ENCODE measurements at regions not wholly inside any gene's neighbourhood (a gene's known extent, or its start where the extent isn't known, plus 50 kb on each side); places are given as distances from the start of the nearest gene placed in this dataset.

DNA sequence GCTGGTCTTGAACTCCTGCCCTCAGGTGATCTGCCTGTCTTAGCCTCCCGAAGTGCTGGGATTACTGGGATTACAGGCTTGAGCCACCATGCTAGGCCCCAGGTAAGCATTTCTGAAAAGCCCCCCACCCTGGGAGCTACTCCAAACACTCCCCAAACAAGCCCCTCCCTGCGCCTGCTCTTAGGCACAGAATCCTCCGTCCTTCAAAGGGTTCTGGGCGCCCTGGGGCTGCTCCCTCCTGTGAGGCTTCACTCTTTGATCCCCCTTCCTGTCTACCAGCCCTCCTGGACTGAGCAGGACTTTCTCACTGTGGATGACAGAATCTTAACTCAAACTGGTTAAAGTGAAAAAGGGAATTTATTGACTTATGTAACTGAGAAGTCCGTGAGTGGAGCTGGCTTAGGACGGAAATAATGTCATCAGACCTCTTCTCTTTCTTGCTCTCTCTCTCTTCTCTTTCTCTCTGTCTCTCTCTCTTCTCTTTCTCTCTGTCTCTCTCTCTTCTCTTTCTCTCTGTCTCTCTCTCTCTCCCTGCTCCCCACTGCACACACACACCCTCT is 66.9 kb upstream of the CLMN start:
- H3K4me3 ChIP-seq (ENCODE audit: low read length in 2 of 2) = no peak overlapping the region
- H3K27ac ChIP-seq (ENCODE audit: low read length) = no peak overlapping the region
- no peaks in the 10 kb centered on the region for H3K36me3 ChIP-seq (ENCODE audit: control insufficient read depth in 2 of 2, insufficient read depth in 2 of 2, low read length in 2 of 2)
- H3K4me1 ChIP-seq (ENCODE audit: control insufficient read depth, insufficient read depth, low read length) = no peaks in the 10 kb centered on the region
- H3K27me3 ChIP-seq (ENCODE audit: control insufficient read depth in 1 of 2, insufficient read depth in 2 of 2, low read length in 2 of 2) = peaks cover 0 to 2% of the 10 kb centered on the region in 2 donors
- peaks cover 0 to 8% of the 10 kb centered on the region in 2 donors for H3K9me3 ChIP-seq (ENCODE audit: control insufficient read depth in 2 of 2, low read length in 2 of 2)
- no peak overlapping the region for H3K9ac ChIP-seq (ENCODE audit: low read length in 2 of 2)

DNA sequence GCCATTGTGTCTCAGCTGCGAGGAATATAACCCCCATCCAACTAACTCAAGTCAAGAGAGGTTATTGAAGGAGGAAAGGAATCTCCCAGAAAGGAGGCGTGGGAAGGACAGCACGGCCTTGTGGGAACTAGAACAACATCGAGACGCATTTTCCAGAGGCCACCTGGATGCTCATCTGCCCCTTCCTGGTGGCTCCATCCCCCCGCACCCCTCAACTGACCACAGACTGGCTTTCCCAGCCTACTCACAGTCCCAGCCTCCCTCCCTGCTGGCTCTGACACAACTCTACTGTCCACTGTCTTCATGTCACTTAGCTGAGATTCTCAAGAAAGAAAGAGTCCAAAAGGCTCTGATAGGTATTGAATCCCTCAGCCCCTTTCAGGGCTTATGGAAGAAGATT is 66.0 kb upstream of the CLMN start:
- Histone ChIP-seq H3K27ac (ENCODE audit: low read length) (no peak overlapping the region), H3K9ac (ENCODE audit: low read length in 2 of 2) (no peak overlapping the region), H3K27me3 (ENCODE audit: control insufficient read depth in 1 of 2, insufficient read depth in 2 of 2, low read length in 2 of 2) (peaks cover 0 to 2% of the 10 kb centered on the region in 2 donors), H3K4me1 (ENCODE audit: control insufficient read depth, insufficient read depth, low read length) (no peaks in the 10 kb centered on the region), H3K9me3 (ENCODE audit: control insufficient read depth in 2 of 2, low read length in 2 of 2) (peaks cover 0 to 13% of the 10 kb centered on the region in 2 donors), H3K36me3 (ENCODE audit: control insufficient read depth in 2 of 2, insufficient read depth in 2 of 2, low read length in 2 of 2) (no peaks in the 10 kb centered on the region), H3K4me3 (ENCODE audit: low read length in 2 of 2) (no peak overlapping the region)

DNA sequence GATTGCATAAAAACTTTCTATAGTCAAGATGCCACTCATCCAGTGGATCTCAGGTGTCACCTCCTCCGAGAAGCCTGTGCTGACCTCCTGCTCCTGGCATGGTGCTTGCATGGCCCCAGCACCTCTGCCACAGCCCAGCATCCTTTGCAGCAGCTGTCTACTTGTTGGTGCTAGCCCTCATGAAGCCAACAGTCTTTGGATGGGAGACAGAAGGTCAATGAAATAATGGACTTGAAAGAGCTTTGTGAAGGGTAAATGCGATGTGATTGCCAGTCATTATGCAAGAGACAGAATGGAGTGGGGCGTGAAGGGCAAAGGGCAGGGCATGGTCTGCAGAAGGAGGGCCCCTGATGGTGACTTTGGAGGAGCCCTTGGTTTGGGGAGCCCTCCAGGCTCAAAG is 63.0 kb upstream of the CLMN start:
- Histone ChIP-seq H3K27ac (ENCODE audit: low read length) (no peak overlapping the region), H3K9me3 (ENCODE audit: control insufficient read depth in 2 of 2, low read length in 2 of 2) (peaks cover 13 to 15% of the 10 kb centered on the region in 2 donors), H3K4me3 (ENCODE audit: low read length in 2 of 2) (no peak overlapping the region), H3K27me3 (ENCODE audit: control insufficient read depth in 1 of 2, insufficient read depth in 2 of 2, low read length in 2 of 2) (no peaks in the 10 kb centered on the region), H3K9ac (ENCODE audit: low read length in 2 of 2) (no peak overlapping the region), H3K4me1 (ENCODE audit: control insufficient read depth, insufficient read depth, low read length) (no peaks in the 10 kb centered on the region), H3K36me3 (ENCODE audit: control insufficient read depth in 2 of 2, insufficient read depth in 2 of 2, low read length in 2 of 2) (no peaks in the 10 kb centered on the region)

DNA sequence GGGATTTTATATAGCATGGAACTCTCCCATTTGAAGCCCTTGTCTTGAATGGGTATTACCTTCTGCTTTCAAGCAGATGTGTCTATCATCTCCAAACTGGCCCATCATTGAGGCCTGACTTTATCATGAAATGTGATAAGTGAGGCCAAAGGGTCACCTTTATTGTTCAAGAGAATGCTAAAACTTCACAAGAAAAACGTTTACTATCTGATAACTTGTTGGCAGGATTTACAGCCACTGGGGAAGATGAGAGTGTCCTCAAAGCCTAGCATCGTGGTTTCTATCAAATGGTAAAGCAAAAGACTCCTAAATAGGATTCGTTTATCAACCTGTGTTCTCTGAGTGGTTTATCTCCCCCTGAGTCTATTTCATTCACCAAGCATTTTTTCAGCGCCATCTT is 62.0 kb upstream of the CLMN start:
- no peak overlapping the region for H3K4me3 ChIP-seq (ENCODE audit: low read length in 2 of 2)
- peaks cover 13 to 15% of the 10 kb centered on the region in 2 donors for H3K9me3 ChIP-seq (ENCODE audit: control insufficient read depth in 2 of 2, low read length in 2 of 2)
- no peaks in the 10 kb centered on the region for H3K27me3 ChIP-seq (ENCODE audit: control insufficient read depth in 1 of 2, insufficient read depth in 2 of 2, low read length in 2 of 2)
- H3K27ac ChIP-seq (ENCODE audit: low read length) = no peak overlapping the region
- H3K36me3 ChIP-seq (ENCODE audit: control insufficient read depth in 2 of 2, insufficient read depth in 2 of 2, low read length in 2 of 2) = no peaks in the 10 kb centered on the region
- H3K9ac ChIP-seq (ENCODE audit: low read length in 2 of 2) = no peak overlapping the region
- no peaks in the 10 kb centered on the region for H3K4me1 ChIP-seq (ENCODE audit: control insufficient read depth, insufficient read depth, low read length)

DNA sequence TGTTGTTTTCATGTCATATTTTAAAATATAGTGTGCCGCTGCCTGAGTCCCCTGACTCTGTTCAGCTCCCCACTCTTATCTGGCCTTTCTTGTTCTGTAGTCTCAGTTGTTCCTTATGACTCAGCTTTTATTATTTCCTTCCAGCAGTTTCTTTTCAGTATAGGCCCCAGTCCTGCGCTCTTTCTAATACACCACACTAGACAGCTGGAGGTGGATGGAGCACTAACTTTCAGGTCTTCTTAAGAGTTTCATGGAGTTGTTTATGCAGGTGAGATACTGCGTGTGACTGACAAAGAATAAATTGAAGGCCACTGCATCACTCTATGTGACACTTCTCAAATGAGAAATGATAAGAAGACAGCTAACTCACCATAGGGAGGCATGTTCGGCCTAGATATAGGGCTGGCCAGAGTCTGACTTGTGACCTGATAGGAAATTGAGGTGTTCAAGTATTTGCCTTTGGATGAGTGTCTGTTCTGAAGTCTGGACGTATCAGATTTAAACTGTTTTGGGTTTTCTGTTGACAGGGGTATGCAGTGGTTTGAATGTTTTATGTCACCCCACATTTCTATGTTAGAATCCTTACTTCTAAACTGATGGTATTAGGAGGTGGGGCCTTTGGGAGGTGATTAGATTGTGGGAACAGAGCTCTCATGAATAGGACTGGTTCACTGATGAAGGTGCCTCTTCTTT is 60.8 kb upstream of the CLMN start:
- H3K9ac ChIP-seq (ENCODE audit: low read length in 2 of 2) = no peak overlapping the region
- H3K36me3 ChIP-seq (ENCODE audit: control insufficient read depth in 2 of 2, insufficient read depth in 2 of 2, low read length in 2 of 2) = no peaks in the 10 kb centered on the region
- H3K27me3 ChIP-seq (ENCODE audit: control insufficient read depth in 1 of 2, insufficient read depth in 2 of 2, low read length in 2 of 2) = peaks cover 0 to 2% of the 10 kb centered on the region in 2 donors
- H3K4me1 ChIP-seq (ENCODE audit: control insufficient read depth, insufficient read depth, low read length) = no peaks in the 10 kb centered on the region
- peaks cover 13 to 15% of the 10 kb centered on the region in 2 donors for H3K9me3 ChIP-seq (ENCODE audit: control insufficient read depth in 2 of 2, low read length in 2 of 2)
- H3K27ac ChIP-seq (ENCODE audit: low read length) = no peak overlapping the region
- no peak overlapping the region for H3K4me3 ChIP-seq (ENCODE audit: low read length in 2 of 2)

DNA sequence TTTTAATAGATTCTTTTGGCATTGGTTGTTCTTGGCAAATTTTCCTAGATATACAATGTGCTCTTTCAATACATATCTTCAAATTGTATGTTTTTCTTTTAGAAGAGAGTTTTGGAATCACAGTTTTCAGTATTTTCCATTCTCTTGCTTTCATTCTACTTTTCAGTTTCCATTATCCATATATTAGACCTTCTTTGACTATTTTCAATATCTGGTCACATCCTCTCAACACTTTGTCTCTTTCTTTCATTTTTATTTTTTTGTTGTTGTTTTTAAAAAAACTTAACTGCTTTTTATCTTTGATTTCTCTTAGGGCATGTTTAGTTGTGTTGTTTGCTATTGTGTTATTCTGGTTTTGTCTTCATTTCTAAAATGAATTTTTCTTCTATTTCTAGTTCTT is 59.9 kb upstream of the CLMN start:
- Histone ChIP-seq H3K9me3 (ENCODE audit: control insufficient read depth in 2 of 2, low read length in 2 of 2) (peaks cover 13 to 15% of the 10 kb centered on the region in 2 donors), H3K27me3 (ENCODE audit: control insufficient read depth in 1 of 2, insufficient read depth in 2 of 2, low read length in 2 of 2) (peaks cover 0 to 2% of the 10 kb centered on the region in 2 donors), H3K27ac (ENCODE audit: low read length) (no peak overlapping the region), H3K4me3 (ENCODE audit: low read length in 2 of 2) (no peak overlapping the region), H3K36me3 (ENCODE audit: control insufficient read depth in 2 of 2, insufficient read depth in 2 of 2, low read length in 2 of 2) (no peaks in the 10 kb centered on the region), H3K9ac (ENCODE audit: low read length in 2 of 2) (no peak overlapping the region), H3K4me1 (ENCODE audit: control insufficient read depth, insufficient read depth, low read length) (no peaks in the 10 kb centered on the region)

DNA sequence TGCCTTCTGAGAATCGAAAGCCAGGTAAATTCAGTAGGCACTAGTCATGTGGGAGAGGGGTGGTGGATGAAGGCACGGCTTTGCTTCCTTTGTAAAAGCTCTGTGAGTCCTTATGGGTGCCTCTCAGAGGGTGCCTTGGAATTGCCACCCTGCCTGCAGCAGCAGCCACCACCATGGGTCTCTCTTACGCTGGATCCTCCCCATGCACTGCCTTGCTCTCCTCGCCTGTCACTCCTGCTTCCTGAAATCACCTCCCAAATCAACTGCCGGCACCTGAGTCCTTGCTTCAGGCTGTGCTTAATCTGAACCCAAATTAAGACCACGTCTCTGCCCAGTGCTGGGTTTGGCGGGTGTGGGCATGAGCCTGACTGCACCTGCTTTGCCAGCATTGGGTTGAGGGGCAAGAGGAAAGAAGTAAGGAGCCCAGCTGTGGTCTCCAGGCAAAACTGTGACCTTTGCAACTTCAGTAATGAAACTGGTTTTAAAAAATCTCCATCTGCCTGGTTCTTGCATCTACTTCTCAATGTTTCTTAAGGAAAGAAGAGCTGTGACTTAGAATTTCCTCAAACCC is 55.9 kb upstream of the CLMN start:
- Histone ChIP-seq H3K27me3 (ENCODE audit: control insufficient read depth in 1 of 2, insufficient read depth in 2 of 2, low read length in 2 of 2) (peaks cover 0 to 2% of the 10 kb centered on the region in 2 donors), H3K27ac (ENCODE audit: low read length) (no peak overlapping the region), H3K36me3 (ENCODE audit: control insufficient read depth in 2 of 2, insufficient read depth in 2 of 2, low read length in 2 of 2) (no peaks in the 10 kb centered on the region), H3K4me1 (ENCODE audit: control insufficient read depth, insufficient read depth, low read length) (no peaks in the 10 kb centered on the region), H3K9me3 (ENCODE audit: control insufficient read depth in 2 of 2, low read length in 2 of 2) (peaks cover 7 to 13% of the 10 kb centered on the region in 2 donors), H3K9ac (ENCODE audit: low read length in 2 of 2) (no peak overlapping the region), H3K4me3 (ENCODE audit: low read length in 2 of 2) (no peak overlapping the region)

DNA sequence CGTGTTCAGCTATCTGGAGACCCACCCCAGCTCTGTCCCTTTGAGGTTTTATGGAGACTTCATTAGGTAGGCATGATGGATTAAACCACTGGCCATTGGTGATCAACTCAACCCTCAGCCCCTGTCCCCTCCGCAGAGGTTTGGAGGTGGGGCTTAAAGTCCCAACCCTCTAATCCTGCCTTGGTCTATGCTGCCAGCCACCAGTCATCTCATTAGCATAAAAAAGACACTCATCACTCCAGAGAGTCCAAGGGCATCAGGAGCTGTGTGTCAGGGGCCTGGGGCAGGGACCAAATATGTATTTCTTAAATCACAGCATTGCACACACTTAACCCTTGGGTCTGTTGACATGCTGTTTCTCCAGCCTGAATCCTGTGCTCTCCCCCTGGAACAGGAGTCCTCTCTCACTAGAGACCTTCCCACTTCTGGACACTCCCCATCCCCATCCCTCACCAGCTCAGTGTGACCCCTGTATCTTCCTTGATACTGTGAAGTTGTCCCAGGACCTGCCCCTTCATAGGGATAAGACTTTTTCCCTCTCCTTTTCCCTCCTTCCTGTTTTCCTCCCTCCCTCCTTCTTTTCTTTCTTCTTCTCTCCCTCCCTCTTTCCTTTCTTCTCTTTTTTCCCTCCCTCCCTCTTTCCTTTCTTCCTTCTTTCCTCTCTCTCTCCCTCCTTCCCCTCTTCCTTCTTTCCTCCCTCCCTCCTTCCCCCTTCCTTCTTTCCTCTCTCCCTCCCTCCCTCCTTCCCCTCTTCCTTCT is 54.7 kb upstream of the CLMN start:
- no peaks in the 10 kb centered on the region for H3K36me3 ChIP-seq (ENCODE audit: control insufficient read depth in 2 of 2, insufficient read depth in 2 of 2, low read length in 2 of 2)
- H3K9me3 ChIP-seq (ENCODE audit: control insufficient read depth in 2 of 2, low read length in 2 of 2) = peaks cover 3 to 7% of the 10 kb centered on the region in 2 donors
- H3K9ac ChIP-seq (ENCODE audit: low read length in 2 of 2) = no peak overlapping the region
- H3K4me3 ChIP-seq (ENCODE audit: low read length in 2 of 2) = no peak overlapping the region
- no peak overlapping the region for H3K27ac ChIP-seq (ENCODE audit: low read length)
- H3K27me3 ChIP-seq (ENCODE audit: control insufficient read depth in 1 of 2, insufficient read depth in 2 of 2, low read length in 2 of 2) = peaks cover 0 to 2% of the 10 kb centered on the region in 2 donors
- H3K4me1 ChIP-seq (ENCODE audit: control insufficient read depth, insufficient read depth, low read length) = no peaks in the 10 kb centered on the region

DNA sequence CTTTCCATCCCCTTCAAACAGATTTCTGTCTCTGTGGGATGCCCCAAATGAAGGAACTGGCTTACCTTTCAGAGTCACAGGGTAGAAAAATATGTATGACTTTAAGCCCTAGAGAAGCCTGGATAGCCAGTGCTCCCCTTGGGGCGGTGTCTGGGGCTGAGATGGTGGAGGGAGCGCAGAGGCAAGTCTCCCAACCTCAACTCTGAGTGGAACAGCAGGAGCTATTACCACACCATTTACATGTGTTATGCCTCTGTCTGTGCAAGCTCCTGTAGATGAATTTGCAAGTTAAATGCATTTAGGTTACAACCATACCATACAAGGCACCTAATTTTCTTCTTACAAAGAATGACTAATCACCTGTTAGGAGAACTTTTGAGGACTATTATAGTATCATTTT is 50.4 kb upstream of the CLMN start:
- no peaks in the 10 kb centered on the region for H3K9me3 ChIP-seq (ENCODE audit: control insufficient read depth in 2 of 2, low read length in 2 of 2)
- H3K27ac ChIP-seq (ENCODE audit: low read length) = no peak overlapping the region
- H3K9ac ChIP-seq (ENCODE audit: low read length in 2 of 2) = no peak overlapping the region
- H3K4me3 ChIP-seq (ENCODE audit: low read length in 2 of 2) = no peak overlapping the region
- H3K4me1 ChIP-seq (ENCODE audit: control insufficient read depth, insufficient read depth, low read length) = no peaks in the 10 kb centered on the region
- H3K27me3 ChIP-seq (ENCODE audit: control insufficient read depth in 1 of 2, insufficient read depth in 2 of 2, low read length in 2 of 2) = peaks cover 0 to 3% of the 10 kb centered on the region in 2 donors
- no peaks in the 10 kb centered on the region for H3K36me3 ChIP-seq (ENCODE audit: control insufficient read depth in 2 of 2, insufficient read depth in 2 of 2, low read length in 2 of 2)
